HepG2 (cell line): ENCODE measurements at regions not wholly inside any gene's neighbourhood (a gene's known extent, or its start where the extent isn't known, plus 50 kb on each side); places are given as distances from the start of the nearest gene placed in this dataset.

ENCODE experiments used
- ATAD3A ChIP-seq: sonication (generic); formaldehyde crosslinking; IDR thresholded peaks from 2 replicates; pipeline ENCODE4 v1.4.0; 2020; ENCODE audit warnings: missing genetic modification reagents
- CHD2 ChIP-seq: IDR thresholded peaks from 2 replicates; pipeline ENCODE4 v1.6.1; 2011; ENCODE audit warnings: low read depth, low read length, improper control_type of control experiment
- FOXA1 ChIP-seq, 2 experiments: fragments of 450-650 bp in 1 of 2; sonication (generic) in 1 of 2; formaldehyde crosslinking in 1 of 2; IDR thresholded peaks; 2 replicates each; pipeline versions ENCODE4 v1.4.0 to v1.6.1; 2016 to 2020; ENCODE audit warnings: missing genetic modification reagents in 1 of 2
- GFI1 ChIP-seq: sonication (generic); formaldehyde crosslinking; IDR thresholded peaks from 2 replicates; pipeline ENCODE4 v1.5.0; 2020; ENCODE audit warnings: missing genetic modification reagents, mild to moderate bottlenecking, borderline replicate concordance
- HOXA7 ChIP-seq: sonication (generic); formaldehyde crosslinking; IDR thresholded peaks from 2 replicates; pipeline ENCODE4 v1.8.1; 2022; ENCODE audit warnings: mild to moderate bottlenecking, missing genetic modification reagents, moderate library complexity
- KDM5B ChIP-seq: sonication (generic); formaldehyde crosslinking; IDR thresholded peaks from 2 replicates; pipeline ENCODE4 v1.4.0; 2020; ENCODE audit warnings: missing genetic modification reagents, mild to moderate bottlenecking, borderline replicate concordance
- TGIF2 ChIP-seq: IDR thresholded peaks from 2 replicates; pipeline ENCODE4 v1.6.1; 2016; ENCODE audit warnings: control low read depth, missing compliant biosample characterization
- THYN1 ChIP-seq: sonication (generic); formaldehyde crosslinking; IDR thresholded peaks from 2 replicates; pipeline ENCODE4 v1.8.1; 2023; ENCODE audit warnings: low read depth, mild to moderate bottlenecking, moderate library complexity, missing genetic modification reagents, borderline replicate concordance
- ZNF138 ChIP-seq: sonication (generic); formaldehyde crosslinking; IDR thresholded peaks from 2 replicates; pipeline ENCODE4 v1.5.0; 2020; ENCODE audit warnings: mild to moderate bottlenecking, low read depth, missing genetic modification reagents
- ZNF20 ChIP-seq: sonication (generic); formaldehyde crosslinking; IDR thresholded peaks from 2 replicates; pipeline ENCODE4 v1.4.0; 2020; ENCODE audit warnings: mild to moderate bottlenecking, moderate library complexity, missing genetic modification reagents
- ZNF331 ChIP-seq: sonication (generic); formaldehyde crosslinking; IDR thresholded peaks from 2 replicates; pipeline ENCODE4 v1.4.0; 2020; ENCODE audit warnings: missing genetic modification reagents
- ZNF382 ChIP-seq: sonication (generic); formaldehyde crosslinking; IDR thresholded peaks from 2 replicates; pipeline ENCODE4 v1.5.0; 2020; ENCODE audit warnings: missing genetic modification reagents, mild to moderate bottlenecking, borderline replicate concordance
- ZNF383 ChIP-seq: sonication (generic); formaldehyde crosslinking; IDR thresholded peaks from 2 replicates; pipeline ENCODE4 v1.4.0; 2020; ENCODE audit warnings: missing genetic modification reagents, mild to moderate bottlenecking, borderline replicate concordance
- ZNF569 ChIP-seq: sonication (generic); formaldehyde crosslinking; IDR thresholded peaks from 2 replicates; pipeline ENCODE4 v1.5.0; 2020; ENCODE audit warnings: mild to moderate bottlenecking, missing genetic modification reagents, moderate library complexity, borderline replicate concordance
- ZNF761 ChIP-seq: sonication (generic); formaldehyde crosslinking; conservative IDR thresholded peaks from 2 replicates; pipeline ENCODE4 v1.4.0; 2020; ENCODE audit warnings: mild to moderate bottlenecking, missing genetic modification reagents
- TF ChIP-seq, protein P1 (sequence below): IDR thresholded peaks from 2 replicates; pipeline ENCODE4 v1.6.1; 2018; ENCODE audit warnings: missing genetic modification reagents
- TF ChIP-seq, protein P2 (sequence below): sonication (generic); formaldehyde crosslinking; IDR thresholded peaks from 2 replicates; pipeline ENCODE4 v1.8.0; 2022; ENCODE audit warnings: mild to moderate bottlenecking, missing genetic modification reagents; ENCODE audit not compliant: insufficient replicate concordance
- TF ChIP-seq, protein P3 (sequence below): sonication (generic); formaldehyde crosslinking; IDR thresholded peaks from 2 replicates; pipeline ENCODE4 v1.4.0; 2020; ENCODE audit warnings: mild to moderate bottlenecking, missing genetic modification reagents
- TF ChIP-seq, protein P4 (sequence below): fragments of 450-650 bp; IDR thresholded peaks from 2 replicates; pipeline ENCODE4 v1.6.1; 2016
- TF ChIP-seq, protein P5 (sequence below): IDR thresholded peaks from 2 replicates; pipeline ENCODE4 v1.6.1; 2016; ENCODE audit warnings: missing compliant biosample characterization, missing genetic modification reagents, borderline replicate concordance
- TF ChIP-seq, protein P6 (sequence below): sonication (generic); formaldehyde crosslinking; IDR thresholded peaks from 2 replicates; pipeline ENCODE4 v1.8.1; 2023; ENCODE audit warnings: mild to moderate bottlenecking, missing genetic modification reagents, borderline replicate concordance

DNA sequence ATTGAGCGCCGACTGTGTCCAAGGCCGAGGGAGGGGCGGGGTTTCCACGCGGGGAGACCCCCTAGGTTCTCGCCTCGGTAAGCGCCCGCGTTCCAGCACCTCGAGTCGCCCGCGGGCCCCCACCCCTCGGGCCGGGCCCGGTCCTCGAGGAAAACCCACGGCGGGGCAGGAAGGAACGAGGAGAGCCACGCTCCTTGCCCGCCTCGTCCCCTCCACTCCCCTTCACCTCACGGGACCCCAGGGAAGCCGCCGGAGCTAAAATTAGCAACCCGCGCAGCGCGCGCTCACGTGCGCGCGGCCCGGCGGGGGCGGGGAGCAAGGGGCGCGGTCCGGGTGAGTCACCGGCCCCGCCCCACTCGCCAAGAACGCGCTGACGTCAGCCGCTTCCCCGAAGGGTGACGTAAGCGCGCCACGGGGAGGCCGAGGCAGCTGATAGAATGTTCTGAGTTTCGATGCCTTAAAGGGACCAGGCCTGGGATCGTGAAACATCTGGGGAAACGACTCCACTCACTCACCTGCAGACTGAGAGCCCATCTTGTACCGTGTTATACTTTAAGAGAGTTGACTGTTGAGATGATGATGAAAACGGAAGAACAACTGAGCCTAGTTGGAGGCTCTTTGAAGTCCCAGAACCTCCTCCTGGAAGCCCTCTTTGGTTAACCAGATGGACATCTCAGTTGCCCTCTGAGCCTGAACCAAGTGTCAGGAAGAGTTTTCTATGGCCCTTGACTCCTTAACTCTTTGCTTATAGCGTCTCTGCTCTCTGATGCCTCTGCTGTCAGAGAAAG lies 49.7 kb upstream of the ATF3 start (continued):
- TF ChIP-seq, protein P1, sequence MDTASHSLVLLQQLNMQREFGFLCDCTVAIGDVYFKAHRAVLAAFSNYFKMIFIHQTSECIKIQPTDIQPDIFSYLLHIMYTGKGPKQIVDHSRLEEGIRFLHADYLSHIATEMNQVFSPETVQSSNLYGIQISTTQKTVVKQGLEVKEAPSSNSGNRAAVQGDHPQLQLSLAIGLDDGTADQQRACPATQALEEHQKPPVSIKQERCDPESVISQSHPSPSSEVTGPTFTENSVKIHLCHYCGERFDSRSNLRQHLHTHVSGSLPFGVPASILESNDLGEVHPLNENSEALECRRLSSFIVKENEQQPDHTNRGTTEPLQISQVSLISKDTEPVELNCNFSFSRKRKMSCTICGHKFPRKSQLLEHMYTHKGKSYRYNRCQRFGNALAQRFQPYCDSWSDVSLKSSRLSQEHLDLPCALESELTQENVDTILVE (CRISPR knock-in tag), result 0 out of 2 replicates have a peak, but pooled peaks have one; percentile 21
- TF ChIP-seq ZNF569 (no peak), HOXA7 (CRISPR knock-in tag) (no peak), ZNF20 (CRISPR knock-in tag) (no peak), TGIF2 (no peak), ZNF331 (no peak), KDM5B (CRISPR knock-in tag) (peak; percentile 71), ZNF138 (CRISPR knock-in tag) (no peak), ZNF383 (CRISPR knock-in tag) (no peak), ZNF382 (CRISPR knock-in tag) (0 out of 2 replicates have a peak, but pooled peaks have one; percentile 23), THYN1 (CRISPR knock-in tag) (no peak), ATAD3A (CRISPR knock-in tag) (no peak), ZNF761 (no peak), CHD2 (no peak), FOXA1 (IDR thresholded peaks at IDR 0.05) (no peak), FOXA1 (CRISPR knock-in tag; IDR thresholded peaks at IDR 0.05) (no peak), GFI1 (CRISPR knock-in tag) (no peak)
- TF ChIP-seq, protein P2, sequence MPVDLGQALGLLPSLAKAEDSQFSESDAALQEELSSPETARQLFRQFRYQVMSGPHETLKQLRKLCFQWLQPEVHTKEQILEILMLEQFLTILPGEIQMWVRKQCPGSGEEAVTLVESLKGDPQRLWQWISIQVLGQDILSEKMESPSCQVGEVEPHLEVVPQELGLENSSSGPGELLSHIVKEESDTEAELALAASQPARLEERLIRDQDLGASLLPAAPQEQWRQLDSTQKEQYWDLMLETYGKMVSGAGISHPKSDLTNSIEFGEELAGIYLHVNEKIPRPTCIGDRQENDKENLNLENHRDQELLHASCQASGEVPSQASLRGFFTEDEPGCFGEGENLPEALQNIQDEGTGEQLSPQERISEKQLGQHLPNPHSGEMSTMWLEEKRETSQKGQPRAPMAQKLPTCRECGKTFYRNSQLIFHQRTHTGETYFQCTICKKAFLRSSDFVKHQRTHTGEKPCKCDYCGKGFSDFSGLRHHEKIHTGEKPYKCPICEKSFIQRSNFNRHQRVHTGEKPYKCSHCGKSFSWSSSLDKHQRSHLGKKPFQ (CRISPR knock-in tag), result no peak
- TF ChIP-seq, protein P3, sequence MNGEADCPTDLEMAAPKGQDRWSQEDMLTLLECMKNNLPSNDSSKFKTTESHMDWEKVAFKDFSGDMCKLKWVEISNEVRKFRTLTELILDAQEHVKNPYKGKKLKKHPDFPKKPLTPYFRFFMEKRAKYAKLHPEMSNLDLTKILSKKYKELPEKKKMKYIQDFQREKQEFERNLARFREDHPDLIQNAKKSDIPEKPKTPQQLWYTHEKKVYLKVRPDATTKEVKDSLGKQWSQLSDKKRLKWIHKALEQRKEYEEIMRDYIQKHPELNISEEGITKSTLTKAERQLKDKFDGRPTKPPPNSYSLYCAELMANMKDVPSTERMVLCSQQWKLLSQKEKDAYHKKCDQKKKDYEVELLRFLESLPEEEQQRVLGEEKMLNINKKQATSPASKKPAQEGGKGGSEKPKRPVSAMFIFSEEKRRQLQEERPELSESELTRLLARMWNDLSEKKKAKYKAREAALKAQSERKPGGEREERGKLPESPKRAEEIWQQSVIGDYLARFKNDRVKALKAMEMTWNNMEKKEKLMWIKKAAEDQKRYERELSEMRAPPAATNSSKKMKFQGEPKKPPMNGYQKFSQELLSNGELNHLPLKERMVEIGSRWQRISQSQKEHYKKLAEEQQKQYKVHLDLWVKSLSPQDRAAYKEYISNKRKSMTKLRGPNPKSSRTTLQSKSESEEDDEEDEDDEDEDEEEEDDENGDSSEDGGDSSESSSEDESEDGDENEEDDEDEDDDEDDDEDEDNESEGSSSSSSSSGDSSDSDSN, result no peak
- TF ChIP-seq, protein P4, sequence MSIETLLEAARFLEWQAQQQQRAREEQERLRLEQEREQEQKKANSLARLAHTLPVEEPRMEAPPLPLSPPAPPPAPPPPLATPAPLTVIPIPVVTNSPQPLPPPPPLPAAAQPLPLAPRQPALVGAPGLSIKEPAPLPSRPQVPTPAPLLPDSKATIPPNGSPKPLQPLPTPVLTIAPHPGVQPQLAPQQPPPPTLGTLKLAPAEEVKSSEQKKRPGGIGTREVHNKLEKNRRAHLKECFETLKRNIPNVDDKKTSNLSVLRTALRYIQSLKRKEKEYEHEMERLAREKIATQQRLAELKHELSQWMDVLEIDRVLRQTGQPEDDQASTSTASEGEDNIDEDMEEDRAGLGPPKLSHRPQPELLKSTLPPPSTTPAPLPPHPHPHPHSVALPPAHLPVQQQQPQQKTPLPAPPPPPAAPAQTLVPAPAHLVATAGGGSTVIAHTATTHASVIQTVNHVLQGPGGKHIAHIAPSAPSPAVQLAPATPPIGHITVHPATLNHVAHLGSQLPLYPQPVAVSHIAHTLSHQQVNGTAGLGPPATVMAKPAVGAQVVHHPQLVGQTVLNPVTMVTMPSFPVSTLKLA, result no peak
- TF ChIP-seq, protein P5, sequence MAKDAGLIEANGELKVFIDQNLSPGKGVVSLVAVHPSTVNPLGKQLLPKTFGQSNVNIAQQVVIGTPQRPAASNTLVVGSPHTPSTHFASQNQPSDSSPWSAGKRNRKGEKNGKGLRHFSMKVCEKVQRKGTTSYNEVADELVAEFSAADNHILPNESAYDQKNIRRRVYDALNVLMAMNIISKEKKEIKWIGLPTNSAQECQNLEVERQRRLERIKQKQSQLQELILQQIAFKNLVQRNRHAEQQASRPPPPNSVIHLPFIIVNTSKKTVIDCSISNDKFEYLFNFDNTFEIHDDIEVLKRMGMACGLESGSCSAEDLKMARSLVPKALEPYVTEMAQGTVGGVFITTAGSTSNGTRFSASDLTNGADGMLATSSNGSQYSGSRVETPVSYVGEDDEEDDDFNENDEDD (CRISPR knock-in tag), result peak; percentile 60; the same call in 1 of the 2 replicates
- TF ChIP-seq, protein P6, sequence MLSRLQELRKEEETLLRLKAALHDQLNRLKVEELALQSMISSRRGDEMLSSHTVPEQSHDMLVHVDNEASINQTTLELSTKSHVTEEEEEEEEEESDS (CRISPR knock-in tag), result no peak
